ENCODE measurements at regions not wholly inside any gene's neighbourhood (a gene's known extent, or its start where the extent isn't known, plus 50 kb on each side); places are given as distances from the start of the nearest gene placed in this dataset.

GRCh38 chr2:45289997-45290709 is 280.9 kb upstream of the SIX2 start:
- H3K27ac Mint-ChIP-seq, result no peak overlapping the region
- no peaks in the 10 kb centered on the region for H3K9me3 Mint-ChIP-seq
- ATAC-seq (peak in 1 of 2 donors; percentile 56), DNase-seq (ENCODE audit: low spot score) (no peak)
- no peaks in the 10 kb centered on the region for H3K36me3 Mint-ChIP-seq
- no peak overlapping the region for H3K4me3 Mint-ChIP-seq
- H3K4me1 Mint-ChIP-seq (ENCODE audit: low read depth in 2 of 2), result no peaks in the 10 kb centered on the region
- H3K27me3 Mint-ChIP-seq, result peaks cover 28 to 55% of the 10 kb centered on the region in 2 donors

GRCh38 chr2:45288532-45289417 is 279.5 kb upstream of the SIX2 start:
- no peak overlapping the region for H3K4me3 Mint-ChIP-seq
- H3K36me3 Mint-ChIP-seq, result no peaks in the 10 kb centered on the region

GRCh38 chr2:45287045-45287444 is 277.8 kb upstream of the SIX2 start:
- DNase-seq (ENCODE audit: low spot score) (no peak), ATAC-seq (no peak)
- H3K9me3 Mint-ChIP-seq, result no peaks in the 10 kb centered on the region
- no peaks in the 10 kb centered on the region for H3K36me3 Mint-ChIP-seq
- no peaks in the 10 kb centered on the region for H3K4me1 Mint-ChIP-seq (ENCODE audit: low read depth in 2 of 2)
- H3K27me3 Mint-ChIP-seq, result peaks cover 23 to 32% of the 10 kb centered on the region in 2 donors
- no peak overlapping the region for H3K4me3 Mint-ChIP-seq
- no peak overlapping the region for H3K27ac Mint-ChIP-seq

More at GRCh38 chr2:45288532-45289417, 279.5 kb upstream of the SIX2 start:
- Mint-ChIP-seq H3K27me3 (peaks cover 28 to 43% of the 10 kb centered on the region in 2 donors), H3K9me3 (no peaks in the 10 kb centered on the region), H3K27ac (no peak overlapping the region), H3K4me1 (ENCODE audit: low read depth in 2 of 2) (no peaks in the 10 kb centered on the region)
- DNase-seq (ENCODE audit: low spot score) (no peak), ATAC-seq (no peak)

GRCh38 chr2:45285771-45286390 is 276.6 kb upstream of the SIX2 start:
- no peak for DNase-seq (ENCODE audit: low spot score)
- Mint-ChIP-seq H3K27me3 (peaks cover 15 to 21% of the 10 kb centered on the region in 2 donors), H3K27ac (no peak overlapping the region), H3K36me3 (no peaks in the 10 kb centered on the region), H3K4me3 (no peak overlapping the region), H3K9me3 (no peaks in the 10 kb centered on the region), H3K4me1 (ENCODE audit: low read depth in 2 of 2) (no peaks in the 10 kb centered on the region)
- no peak for ATAC-seq

GRCh38 chr2:45285311-45285710 is 276.1 kb upstream of the SIX2 start:
- Mint-ChIP-seq H3K27ac (no peak overlapping the region), H3K27me3 (peaks cover 14 to 20% of the 10 kb centered on the region in 2 donors), H3K4me3 (no peak overlapping the region), H3K4me1 (ENCODE audit: low read depth in 2 of 2) (no peaks in the 10 kb centered on the region), H3K9me3 (no peaks in the 10 kb centered on the region), H3K36me3 (no peaks in the 10 kb centered on the region)
- DNase-seq (ENCODE audit: low spot score) (no peak), ATAC-seq (no peak)

- no peak for DNase-seq (ENCODE audit: low spot score)
- H3K4me3 Mint-ChIP-seq, result no peak overlapping the region
- ATAC-seq, result no peak
- H3K27ac Mint-ChIP-seq, result no peak overlapping the region
- no peaks in the 10 kb centered on the region for H3K4me1 Mint-ChIP-seq (ENCODE audit: low read depth in 2 of 2)
- no peaks in the 10 kb centered on the region for H3K9me3 Mint-ChIP-seq
- no peaks in the 10 kb centered on the region for H3K36me3 Mint-ChIP-seq
- peaks cover 14 to 20% of the 10 kb centered on the region in 2 donors for H3K27me3 Mint-ChIP-seq
Measured at GRCh38 chr2:45284621-45284995, 275.4 kb upstream of the SIX2 start.

GRCh38 chr2:45283764-45284620 is 274.7 kb upstream of the SIX2 start:
- DNase-seq (ENCODE audit: low spot score) (no peak), ATAC-seq (no peak)
- Mint-ChIP-seq H3K27ac (no peak overlapping the region), H3K9me3 (no peaks in the 10 kb centered on the region), H3K4me1 (ENCODE audit: low read depth in 2 of 2) (no peaks in the 10 kb centered on the region), H3K27me3 (peaks cover 8 to 13% of the 10 kb centered on the region in 2 donors), H3K4me3 (no peak overlapping the region), H3K36me3 (no peaks in the 10 kb centered on the region)

GRCh38 chr2:45282646-45283045 is 273.4 kb upstream of the SIX2 start:
- H3K27ac Mint-ChIP-seq, result no peak overlapping the region
- H3K4me3 Mint-ChIP-seq, result no peak overlapping the region
- no peaks in the 10 kb centered on the region for H3K36me3 Mint-ChIP-seq
- no peaks in the 10 kb centered on the region for H3K4me1 Mint-ChIP-seq (ENCODE audit: low read depth in 2 of 2)
- no peaks in the 10 kb centered on the region for H3K9me3 Mint-ChIP-seq
- DNase-seq (ENCODE audit: low spot score) (no peak), ATAC-seq (no peak)
- peaks cover 0 to 4% of the 10 kb centered on the region in 2 donors for H3K27me3 Mint-ChIP-seq

GRCh38 chr2:45281311-45281710 is 272.1 kb upstream of the SIX2 start:
- Mint-ChIP-seq H3K9me3 (no peaks in the 10 kb centered on the region), H3K4me1 (ENCODE audit: low read depth in 2 of 2) (no peaks in the 10 kb centered on the region), H3K4me3 (no peak overlapping the region), H3K36me3 (no peaks in the 10 kb centered on the region), H3K27me3 (no peaks in the 10 kb centered on the region), H3K27ac (no peak overlapping the region)
- no peak for DNase-seq (ENCODE audit: low spot score)
- no peak for ATAC-seq

GRCh38 chr2:45280794-45281193 is 271.5 kb upstream of the SIX2 start:
- H3K4me1 Mint-ChIP-seq (ENCODE audit: low read depth in 2 of 2), result no peaks in the 10 kb centered on the region
- DNase-seq (ENCODE audit: low spot score), result no peak
- H3K36me3 Mint-ChIP-seq, result no peaks in the 10 kb centered on the region
- ATAC-seq, result peak in 1 of 2 donors; percentile 41
- no peaks in the 10 kb centered on the region for H3K27me3 Mint-ChIP-seq
- no peak overlapping the region for H3K27ac Mint-ChIP-seq
- H3K4me3 Mint-ChIP-seq, result no peak overlapping the region
- no peaks in the 10 kb centered on the region for H3K9me3 Mint-ChIP-seq

GRCh38 chr2:45279356-45279755 is 270.1 kb upstream of the SIX2 start:
- Mint-ChIP-seq H3K36me3 (no peaks in the 10 kb centered on the region), H3K27me3 (no peaks in the 10 kb centered on the region), H3K9me3 (no peaks in the 10 kb centered on the region), H3K4me3 (no peak overlapping the region), H3K4me1 (ENCODE audit: low read depth in 2 of 2) (no peaks in the 10 kb centered on the region), H3K27ac (no peak overlapping the region)
- DNase-seq (ENCODE audit: low spot score), result no peak
- ATAC-seq, result no peak

GRCh38 chr2:45278365-45279078 is 269.3 kb upstream of the SIX2 start:
- Mint-ChIP-seq H3K4me1 (ENCODE audit: low read depth in 2 of 2) (no peaks in the 10 kb centered on the region), H3K27ac (no peak overlapping the region), H3K36me3 (no peaks in the 10 kb centered on the region), H3K27me3 (no peaks in the 10 kb centered on the region), H3K4me3 (no peak overlapping the region), H3K9me3 (no peaks in the 10 kb centered on the region)
- no peak for DNase-seq (ENCODE audit: low spot score)
- no peak for ATAC-seq

- Mint-ChIP-seq H3K36me3 (no peaks in the 10 kb centered on the region), H3K9me3 (no peaks in the 10 kb centered on the region), H3K4me3 (no peak overlapping the region), H3K27me3 (peaks cover 2 to 4% of the 10 kb centered on the region in 2 donors), H3K27ac (no peak overlapping the region), H3K4me1 (ENCODE audit: low read depth in 2 of 2) (no peaks in the 10 kb centered on the region)
- ATAC-seq (no peak), DNase-seq (ENCODE audit: low spot score) (no peak)
Measured at GRCh38 chr2:45276914-45277313, 267.7 kb upstream of the SIX2 start.

Data from natural killer cell treated with Interleukin-12 subunit alpha and Interleukin-12 subunit beta and Interleukin-15 and Interleukin-18, amount 100 ng/mL, for 72 hours (primary cell).